HCT116 (cell line): ENCODE measurements at regions not wholly inside any gene's neighbourhood (a gene's known extent, or its start where the extent isn't known, plus 50 kb on each side); places are given as distances from the start of the nearest gene placed in this dataset.

Source experiments
- ATAC-seq: fragments of 200-7000 bp; cut with Tn5 transposase; 2 replicates; pipeline ENCODE4 v1.9.1; 2020; ENCODE audit warnings: mild to moderate bottlenecking, moderate library complexity
- BruUV-seq: library from RNA; stranded (reverse); fragments of 400-500 nt; replicated peaks from 2 replicates; lab custom pipeline; 2021; lab: Mats Ljungman, UMichigan
- CTCF ChIA-PET: fragments of 300-600 bp; sonication (Branson Sonifier 250); formaldehyde crosslinking; loops from one replicate; lab custom pipeline; 2021; ENCODE audit warnings: antibody characterized with exemption; lab: Charles Lee
- POLR2A ChIA-PET: fragments of 300-600, 350-600 bp; sonication (Branson Sonifier 250); formaldehyde crosslinking; loops from one replicate; lab custom pipeline; 2021; ENCODE audit warnings: antibody characterized with exemption; lab: Charles Lee
- RAD21 ChIA-PET, 2 experiments: fragments of 300-600 bp; sonication (Branson Sonifier 250); formaldehyde crosslinking; loops; one replicate each; lab custom pipeline; 2023; ENCODE audit warnings: low total read pairs in 2 of 2; ENCODE audit not compliant: uncharacterized antibody in 2 of 2, unreplicated experiment in 2 of 2, low non-redundant PET in 1 of 2; lab: Charles Lee
- DNase-seq: peaks from one replicate; pipeline ENCODE4 v3.0.0-alpha.2; 2010; ENCODE audit warnings: low read depth, low spot score
- H2AFZ ChIP-seq: fragments of 200-600 bp; shearing (Covaris generic), sonication (generic); 2 replicates; pipeline ENCODE4 v1.6.1; 2017; ENCODE audit warnings: low read depth, mixed run types, mixed read lengths, antibody characterized with exemption, low read length; ENCODE audit not compliant: poor library complexity, severe bottlenecking
- H3K27ac ChIP-seq: 2 replicates; pipeline ENCODE4 v1.5.1; 2012; ENCODE audit warnings: low read depth, low read length
- H3K27me3 ChIP-seq: fragments of 200-600 bp; sonication (generic); 2 replicates; pipeline ENCODE4 v1.6.1; 2016; ENCODE audit warnings: mixed run types, low read length, mixed read lengths; ENCODE audit not compliant: insufficient read depth
- H3K36me3 ChIP-seq, 2 experiments: fragments of 200-500 bp in 1 of 2; fragments of 200-600 bp in 1 of 2; sonication (Bioruptor generic) in 1 of 2; sonication (generic) in 1 of 2; 2 replicates each; pipeline versions ENCODE4 v1.5.1 to v1.6.1; 2014 to 2016; ENCODE audit warnings: low read length in 2 of 2, inconsistent platforms in 1 of 2, mixed read lengths in 1 of 2, mixed run types in 1 of 2; ENCODE audit not compliant: insufficient read depth in 2 of 2, control insufficient read depth in 1 of 2
- H3K4me1 ChIP-seq, 2 experiments: fragments of 200-600 bp in 1 of 2; sonication (generic) in 1 of 2; 2 replicates each; pipeline versions ENCODE4 v1.5.1 to v1.6.1; 2012 to 2017; ENCODE audit warnings: low read length in 2 of 2, inconsistent platforms in 1 of 2, mild to moderate bottlenecking in 1 of 2, mixed read lengths in 1 of 2, mixed run types in 1 of 2, moderate library complexity in 1 of 2; ENCODE audit not compliant: insufficient read depth in 2 of 2, control insufficient read depth in 1 of 2
- H3K4me2 ChIP-seq: fragments of 200-600 bp; sonication (generic); 2 replicates; pipeline ENCODE4 v1.6.1; 2017; ENCODE audit warnings: mixed run types, low read length, mixed read lengths
- H3K4me3 ChIP-seq, 2 experiments: fragments of 200-600 bp in 1 of 2; sonication (generic) in 1 of 2; replicated peaks in 1 of 2; 2 replicates each; pipeline ENCODE4 v1.5.1; 2011 to 2016; ENCODE audit warnings: low read length in 2 of 2, control low read depth in 1 of 2, low read depth in 1 of 2, mild to moderate bottlenecking in 1 of 2, mixed read lengths in 1 of 2, mixed run types in 1 of 2
- H3K79me2 ChIP-seq: fragments of 200-600 bp; sonication (generic); 2 replicates; pipeline ENCODE4 v1.6.1; 2017; ENCODE audit warnings: mild to moderate bottlenecking, mixed run types, low read length, moderate library complexity, mixed read lengths; ENCODE audit not compliant: insufficient read depth
- H3K9ac ChIP-seq: fragments of 200-600 bp; sonication (generic); 2 replicates; pipeline ENCODE4 v1.6.1; 2016; ENCODE audit warnings: low read length, mixed read lengths
- H3K9me2 ChIP-seq: fragments of 200-600 bp; sonication (generic), shearing (Covaris generic); 2 replicates; pipeline ENCODE4 v1.6.1; 2017; ENCODE audit warnings: mixed run types, mild to moderate bottlenecking, moderate library complexity; ENCODE audit not compliant: insufficient read depth
- H3K9me3 ChIP-seq, 2 experiments: fragments of 200-500 bp in 1 of 2; fragments of 200-600 bp in 1 of 2; sonication (Bioruptor generic) in 1 of 2; sonication (generic) in 1 of 2; 2 replicates each; pipeline ENCODE4 v1.6.1; 2014 to 2017; ENCODE audit warnings: low read length in 2 of 2, mixed read lengths in 2 of 2, inconsistent platforms in 1 of 2, low read depth in 1 of 2, mild to moderate bottlenecking in 1 of 2, mixed run types in 1 of 2, moderate library complexity in 1 of 2; ENCODE audit not compliant: control insufficient read depth in 1 of 2, insufficient read depth in 1 of 2
- H4K20me1 ChIP-seq: fragments of 200-600 bp; sonication (generic), shearing (Covaris generic); 2 replicates; pipeline ENCODE4 v1.6.1; 2017; ENCODE audit warnings: mixed run types, mild to moderate bottlenecking, moderate library complexity; ENCODE audit not compliant: insufficient read depth
- CBX3 ChIP-seq: IDR thresholded peaks from 2 replicates; pipeline ENCODE4 v1.6.1; 2012; ENCODE audit warnings: low read depth
- EGR1 ChIP-seq: IDR thresholded peaks from 2 replicates; pipeline ENCODE4 v1.6.1; 2012; ENCODE audit warnings: low read depth
- ELF1 ChIP-seq: IDR thresholded peaks from 2 replicates; pipeline ENCODE4 v1.6.1; 2012; ENCODE audit warnings: low read depth, borderline replicate concordance
- EZH2 ChIP-seq: fragments of 200-600 bp; sonication (generic); IDR thresholded peaks from 2 replicates; pipeline ENCODE4 v1.6.1; 2017; ENCODE audit warnings: antibody characterized with exemption, mixed run types
- EZH2phosphoT487 ChIP-seq: fragments of 200-600 bp; IDR thresholded peaks from 2 replicates; pipeline ENCODE4 v1.6.1; 2018; ENCODE audit warnings: antibody characterized with exemption, borderline replicate concordance
- JUND ChIP-seq: IDR thresholded peaks from 2 replicates; pipeline ENCODE4 v1.6.1; 2012
- POLR2AphosphoS5 ChIP-seq: IDR thresholded peaks from 2 replicates; pipeline ENCODE4 v1.6.1; 2011; ENCODE audit warnings: mild to moderate bottlenecking, low read depth, low read length, moderate library complexity
- TCF7L2 ChIP-seq: IDR thresholded peaks from 2 replicates; pipeline ENCODE4 v1.7.0; 2011; ENCODE audit warnings: borderline replicate concordance, inconsistent platforms; ENCODE audit not compliant: insufficient read depth, insufficient read length; ENCODE audit errors: extremely low read depth
- YY1 ChIP-seq: IDR thresholded peaks from 2 replicates; pipeline ENCODE4 v1.6.1; 2011; ENCODE audit warnings: low read length, low read depth, moderate library complexity, mild to moderate bottlenecking; ENCODE audit not compliant: insufficient replicate concordance; ENCODE audit errors: extremely low read depth
- ZFX ChIP-seq: fragments of 450-650 bp; IDR thresholded peaks from 2 replicates; pipeline ENCODE4 v1.6.1; 2017
- ZNF274 ChIP-seq: fragments of 200-500 bp; sonication (Bioruptor generic); IDR thresholded peaks from 2 replicates; pipeline ENCODE4 v1.6.1; 2014; ENCODE audit warnings: mild to moderate bottlenecking, low read depth, low read length, inconsistent platforms
- intact Hi-C: fragments of 100-400 bp; cut with micrococcal nuclease; formaldehyde crosslinking; loops from 2 replicates; pipeline ENCODE4 v1.10.0; 2022
- TF ChIP-seq, protein P1 (sequence below): IDR thresholded peaks from 2 replicates; pipeline ENCODE4 v1.6.1; 2011; ENCODE audit warnings: mild to moderate bottlenecking, low read length, moderate library complexity; ENCODE audit not compliant: insufficient replicate concordance; ENCODE audit errors: extremely low read depth
- TF ChIP-seq, protein P2 (sequence below): IDR thresholded peaks from 2 replicates; pipeline ENCODE4 v1.6.1; 2012; ENCODE audit warnings: low read depth
- TF ChIP-seq, protein P3 (sequence below), 3 experiments: fragments of 200-600 bp in 1 of 3; sonication (generic) in 1 of 3; IDR thresholded peaks in 2 of 3; conservative IDR thresholded peaks in 1 of 3; 2 replicates each; pipeline ENCODE4 v1.5.1; 2012 to 2017; ENCODE audit warnings: low read depth in 2 of 3, low read length in 2 of 3, antibody characterized with exemption in 1 of 3, borderline replicate concordance in 1 of 3, control low read depth in 1 of 3, mild to moderate bottlenecking in 1 of 3, mixed read lengths in 1 of 3, mixed run types in 1 of 3, moderate library complexity in 1 of 3; ENCODE audit not compliant: insufficient read depth in 1 of 3
- TF ChIP-seq, protein P4 (sequence below): IDR thresholded peaks from 2 replicates; pipeline ENCODE4 v1.6.1; 2012

DNA sequence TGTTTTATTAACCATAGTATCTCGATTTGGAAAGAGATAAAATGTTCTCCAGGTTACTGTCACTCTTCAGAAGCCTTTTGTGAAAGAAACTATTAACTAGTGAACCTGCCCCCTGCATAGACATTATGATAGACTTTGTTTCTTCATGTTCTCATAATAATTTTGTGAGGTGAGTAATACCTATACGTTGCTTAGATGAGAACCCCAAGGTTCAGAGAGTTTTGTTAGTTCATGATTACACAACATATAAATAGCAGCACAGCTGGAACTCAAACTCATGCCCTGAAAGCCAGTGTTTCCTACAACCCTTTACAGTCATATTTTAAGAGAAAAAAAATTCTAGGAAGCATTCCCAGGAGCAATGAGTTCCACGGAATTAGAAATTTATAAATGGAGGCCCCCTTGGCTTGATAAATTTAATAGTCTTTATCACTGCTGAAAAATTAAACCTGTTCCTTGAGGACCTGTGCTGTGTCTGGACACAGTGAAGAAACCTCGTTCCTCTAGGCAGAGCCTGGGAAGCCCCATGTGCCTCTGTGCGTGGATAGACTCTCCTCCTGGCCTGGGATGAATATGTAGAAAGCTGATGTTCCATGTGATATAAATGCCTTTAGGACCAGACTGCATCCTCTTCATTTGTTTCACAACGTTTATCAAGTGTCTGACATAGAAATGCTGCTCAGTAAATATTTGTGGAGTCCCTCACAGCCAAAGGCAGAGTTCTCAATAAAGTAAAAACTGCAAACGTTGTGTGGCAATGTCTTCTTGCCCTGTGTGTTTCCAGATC is 1257.0 kb upstream of the GYPC start:
- BruUV-seq = no TSS peak
- intact Hi-C loops = no loop called here
- RAD21 ChIA-PET = no interaction called here
- Histone ChIP-seq H3K4me3 (no peak overlapping the region), H3K27me3 (no peaks in the 10 kb centered on the region), H2AFZ (no peak overlapping the region), H3K36me3 (no peaks in the 10 kb centered on the region), H3K4me2 (no peak overlapping the region), H3K79me2 (no peaks in the 10 kb centered on the region), H3K27ac (no peak overlapping the region), H3K4me1 (no peaks in the 10 kb centered on the region), H4K20me1 (no peaks in the 10 kb centered on the region), H3K9me3 (peaks cover 0 to 30% of the 10 kb centered on the region in 2 experiments; a peak in 2 of 4 replicates), H3K9ac (no peak overlapping the region), H3K9me2 (no peaks in the 10 kb centered on the region)
- CTCF ChIA-PET = no interaction called here
- ATAC-seq (no peak), DNase-seq (no peak)
- TF ChIP-seq ZNF274 (no peak), EGR1 (no peak), JUND (no peak), YY1 (no peak), TCF7L2 (no peak), ELF1 (no peak), CBX3 (no peak), ZFX (no peak), EZH2 (no peak), POLR2AphosphoS5 (no peak), EZH2phosphoT487 (no peak)
- TF ChIP-seq, protein P1, sequence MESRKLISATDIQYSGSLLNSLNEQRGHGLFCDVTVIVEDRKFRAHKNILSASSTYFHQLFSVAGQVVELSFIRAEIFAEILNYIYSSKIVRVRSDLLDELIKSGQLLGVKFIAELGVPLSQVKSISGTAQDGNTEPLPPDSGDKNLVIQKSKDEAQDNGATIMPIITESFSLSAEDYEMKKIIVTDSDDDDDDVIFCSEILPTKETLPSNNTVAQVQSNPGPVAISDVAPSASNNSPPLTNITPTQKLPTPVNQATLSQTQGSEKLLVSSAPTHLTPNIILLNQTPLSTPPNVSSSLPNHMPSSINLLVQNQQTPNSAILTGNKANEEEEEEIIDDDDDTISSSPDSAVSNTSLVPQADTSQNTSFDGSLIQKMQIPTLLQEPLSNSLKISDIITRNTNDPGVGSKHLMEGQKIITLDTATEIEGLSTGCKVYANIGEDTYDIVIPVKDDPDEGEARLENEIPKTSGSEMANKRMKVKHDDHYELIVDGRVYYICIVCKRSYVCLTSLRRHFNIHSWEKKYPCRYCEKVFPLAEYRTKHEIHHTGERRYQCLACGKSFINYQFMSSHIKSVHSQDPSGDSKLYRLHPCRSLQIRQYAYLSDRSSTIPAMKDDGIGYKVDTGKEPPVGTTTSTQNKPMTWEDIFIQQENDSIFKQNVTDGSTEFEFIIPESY = no peak
- TF ChIP-seq, protein P2, sequence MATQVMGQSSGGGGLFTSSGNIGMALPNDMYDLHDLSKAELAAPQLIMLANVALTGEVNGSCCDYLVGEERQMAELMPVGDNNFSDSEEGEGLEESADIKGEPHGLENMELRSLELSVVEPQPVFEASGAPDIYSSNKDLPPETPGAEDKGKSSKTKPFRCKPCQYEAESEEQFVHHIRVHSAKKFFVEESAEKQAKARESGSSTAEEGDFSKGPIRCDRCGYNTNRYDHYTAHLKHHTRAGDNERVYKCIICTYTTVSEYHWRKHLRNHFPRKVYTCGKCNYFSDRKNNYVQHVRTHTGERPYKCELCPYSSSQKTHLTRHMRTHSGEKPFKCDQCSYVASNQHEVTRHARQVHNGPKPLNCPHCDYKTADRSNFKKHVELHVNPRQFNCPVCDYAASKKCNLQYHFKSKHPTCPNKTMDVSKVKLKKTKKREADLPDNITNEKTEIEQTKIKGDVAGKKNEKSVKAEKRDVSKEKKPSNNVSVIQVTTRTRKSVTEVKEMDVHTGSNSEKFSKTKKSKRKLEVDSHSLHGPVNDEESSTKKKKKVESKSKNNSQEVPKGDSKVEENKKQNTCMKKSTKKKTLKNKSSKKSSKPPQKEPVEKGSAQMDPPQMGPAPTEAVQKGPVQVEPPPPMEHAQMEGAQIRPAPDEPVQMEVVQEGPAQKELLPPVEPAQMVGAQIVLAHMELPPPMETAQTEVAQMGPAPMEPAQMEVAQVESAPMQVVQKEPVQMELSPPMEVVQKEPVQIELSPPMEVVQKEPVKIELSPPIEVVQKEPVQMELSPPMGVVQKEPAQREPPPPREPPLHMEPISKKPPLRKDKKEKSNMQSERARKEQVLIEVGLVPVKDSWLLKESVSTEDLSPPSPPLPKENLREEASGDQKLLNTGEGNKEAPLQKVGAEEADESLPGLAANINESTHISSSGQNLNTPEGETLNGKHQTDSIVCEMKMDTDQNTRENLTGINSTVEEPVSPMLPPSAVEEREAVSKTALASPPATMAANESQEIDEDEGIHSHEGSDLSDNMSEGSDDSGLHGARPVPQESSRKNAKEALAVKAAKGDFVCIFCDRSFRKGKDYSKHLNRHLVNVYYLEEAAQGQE = no peak
- TF ChIP-seq, protein P3, sequence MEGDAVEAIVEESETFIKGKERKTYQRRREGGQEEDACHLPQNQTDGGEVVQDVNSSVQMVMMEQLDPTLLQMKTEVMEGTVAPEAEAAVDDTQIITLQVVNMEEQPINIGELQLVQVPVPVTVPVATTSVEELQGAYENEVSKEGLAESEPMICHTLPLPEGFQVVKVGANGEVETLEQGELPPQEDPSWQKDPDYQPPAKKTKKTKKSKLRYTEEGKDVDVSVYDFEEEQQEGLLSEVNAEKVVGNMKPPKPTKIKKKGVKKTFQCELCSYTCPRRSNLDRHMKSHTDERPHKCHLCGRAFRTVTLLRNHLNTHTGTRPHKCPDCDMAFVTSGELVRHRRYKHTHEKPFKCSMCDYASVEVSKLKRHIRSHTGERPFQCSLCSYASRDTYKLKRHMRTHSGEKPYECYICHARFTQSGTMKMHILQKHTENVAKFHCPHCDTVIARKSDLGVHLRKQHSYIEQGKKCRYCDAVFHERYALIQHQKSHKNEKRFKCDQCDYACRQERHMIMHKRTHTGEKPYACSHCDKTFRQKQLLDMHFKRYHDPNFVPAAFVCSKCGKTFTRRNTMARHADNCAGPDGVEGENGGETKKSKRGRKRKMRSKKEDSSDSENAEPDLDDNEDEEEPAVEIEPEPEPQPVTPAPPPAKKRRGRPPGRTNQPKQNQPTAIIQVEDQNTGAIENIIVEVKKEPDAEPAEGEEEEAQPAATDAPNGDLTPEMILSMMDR (IDR thresholded peaks at IDR 0.05 in 2 of 3, conservative IDR thresholded peaks at IDR 0.05 in 1 of 3; ENCODE audit: borderline replicate concordance in 1 of 3, insufficient read depth in 1 of 3, low read depth in 2 of 3, low read length in 2 of 3) = no peak
- TF ChIP-seq, protein P4, sequence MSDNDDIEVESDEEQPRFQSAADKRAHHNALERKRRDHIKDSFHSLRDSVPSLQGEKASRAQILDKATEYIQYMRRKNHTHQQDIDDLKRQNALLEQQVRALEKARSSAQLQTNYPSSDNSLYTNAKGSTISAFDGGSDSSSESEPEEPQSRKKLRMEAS = no peak
- POLR2A ChIA-PET = no interaction called here
